ENCODE measurements at regions not wholly inside any gene's neighbourhood (a gene's known extent, or its start where the extent isn't known, plus 50 kb on each side); places are given as distances from the start of the nearest gene placed in this dataset.

DNA sequence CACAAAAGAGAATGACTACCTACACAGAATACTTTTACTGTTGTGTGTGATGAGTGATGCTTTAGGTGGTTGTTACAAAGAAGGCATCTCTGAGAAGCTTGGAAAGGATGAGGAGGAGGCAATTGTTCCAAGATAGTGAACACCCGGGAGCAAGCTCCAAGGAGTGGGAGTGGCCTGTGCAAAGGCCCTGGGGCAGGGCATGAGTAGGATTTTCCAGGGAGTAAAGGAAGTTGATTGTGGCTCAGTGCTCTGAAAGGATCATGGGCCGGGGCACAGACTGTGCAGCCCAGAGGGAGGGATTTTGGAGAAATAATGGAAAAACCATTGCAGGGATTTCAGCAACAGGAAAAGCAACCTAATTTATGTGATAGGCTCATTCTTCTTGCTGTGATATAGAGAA lies 264.3 kb downstream of the CDH26 start:
- H3K4me1 Mint-ChIP-seq, result no peaks in the 10 kb centered on the region
- H3K9me3 Mint-ChIP-seq, result no peaks in the 10 kb centered on the region
- H3K27me3 Mint-ChIP-seq, result peaks cover 2% of the 10 kb centered on the region
- no peaks in the 10 kb centered on the region for H3K36me3 Mint-ChIP-seq
- H3K27ac Mint-ChIP-seq, result no peak overlapping the region
- no peak overlapping the region for H3K4me3 Mint-ChIP-seq

DNA sequence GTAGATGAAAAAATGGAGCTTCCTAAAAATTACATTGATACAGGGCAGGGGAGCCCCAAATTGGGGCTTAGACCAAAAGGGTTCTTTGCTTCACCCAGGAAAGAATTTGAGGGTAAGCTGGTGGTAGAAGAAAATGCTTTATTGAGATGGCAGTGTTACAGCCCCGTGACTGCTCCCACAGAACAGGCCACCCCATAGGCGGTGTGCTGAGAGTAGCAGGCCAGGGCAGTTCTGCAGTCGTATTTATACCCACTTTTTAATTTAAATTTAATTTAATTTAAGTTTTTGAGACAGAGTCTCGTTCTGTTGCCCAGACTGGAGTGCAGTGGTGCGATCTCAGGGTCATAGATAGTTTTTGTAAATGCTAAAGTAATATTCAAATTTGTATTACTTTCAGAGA lies 265.0 kb downstream of the CDH26 start:
- Mint-ChIP-seq H3K36me3 (no peaks in the 10 kb centered on the region), H3K9me3 (no peaks in the 10 kb centered on the region), H3K4me3 (no peak overlapping the region), H3K27ac (no peak overlapping the region), H3K27me3 (peaks cover 2% of the 10 kb centered on the region), H3K4me1 (no peaks in the 10 kb centered on the region)

DNA sequence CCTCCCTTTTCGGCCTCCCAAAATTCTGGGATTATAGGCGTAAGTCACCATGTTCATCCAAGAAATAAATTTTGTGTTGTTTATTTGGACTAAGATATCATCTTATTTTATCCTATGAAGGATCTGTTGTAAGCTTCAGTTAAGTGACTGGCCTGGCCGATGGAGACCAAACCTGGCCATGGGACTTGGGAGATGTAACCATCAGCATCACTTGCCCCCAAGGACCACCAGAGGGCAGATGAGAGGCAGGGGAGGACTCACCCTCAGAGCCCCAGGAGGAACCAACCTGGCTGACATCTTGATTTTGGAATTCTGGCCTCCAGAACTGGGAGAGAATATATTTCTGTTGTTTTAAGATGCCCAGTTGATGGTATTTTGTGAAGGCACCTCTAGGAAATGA lies 266.7 kb downstream of the CDH26 start:
- Mint-ChIP-seq H3K4me1 (no peaks in the 10 kb centered on the region), H3K27ac (no peak overlapping the region), H3K27me3 (peaks cover 2% of the 10 kb centered on the region), H3K4me3 (no peak overlapping the region), H3K36me3 (no peaks in the 10 kb centered on the region), H3K9me3 (no peaks in the 10 kb centered on the region)

DNA sequence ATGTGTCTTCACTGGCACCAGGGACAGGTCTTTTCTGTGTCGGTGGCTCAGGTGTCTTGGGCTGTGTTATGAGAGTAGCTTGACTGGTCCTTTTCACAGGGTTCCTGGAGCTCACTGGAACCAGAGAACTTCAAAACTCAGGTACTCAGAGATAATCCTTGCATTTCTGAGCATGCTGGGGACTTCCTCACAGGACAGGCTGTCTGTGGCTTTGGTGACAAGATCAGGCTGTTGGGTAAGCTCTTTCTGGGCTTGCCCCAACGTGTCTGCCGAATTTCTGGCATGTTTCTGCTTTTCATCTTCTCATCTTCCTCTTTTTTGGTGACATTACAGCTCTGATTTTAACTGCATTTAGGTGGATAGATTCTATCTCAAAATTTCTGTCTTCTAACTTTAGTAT lies 270.0 kb downstream of the CDH26 start:
- Mint-ChIP-seq H3K27ac (no peak overlapping the region), H3K27me3 (no peaks in the 10 kb centered on the region), H3K36me3 (no peaks in the 10 kb centered on the region), H3K4me1 (no peaks in the 10 kb centered on the region), H3K9me3 (no peaks in the 10 kb centered on the region), H3K4me3 (no peak overlapping the region)

DNA sequence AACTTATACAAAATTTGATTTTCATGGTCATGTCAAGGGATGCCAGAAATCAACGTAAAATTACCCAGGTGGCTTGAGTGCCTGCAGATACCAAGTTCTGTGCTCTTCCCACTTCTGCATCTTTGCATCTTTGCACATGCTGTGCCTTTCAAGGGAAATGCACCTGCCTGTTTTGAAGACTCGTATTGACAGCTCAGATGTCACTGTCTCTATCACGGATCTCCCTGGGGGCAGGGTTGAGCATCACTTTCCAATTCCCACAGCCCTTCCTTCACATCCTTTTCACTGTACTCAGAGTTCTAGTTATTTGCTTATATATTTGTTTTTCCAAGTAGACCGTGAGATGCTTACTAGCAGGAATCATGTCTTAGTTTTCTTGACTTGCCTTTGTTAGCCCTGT lies 274.2 kb downstream of the CDH26 start:
- H3K4me3 Mint-ChIP-seq, result no peak overlapping the region
- peaks cover 6% of the 10 kb centered on the region for H3K27me3 Mint-ChIP-seq
- no peaks in the 10 kb centered on the region for H3K36me3 Mint-ChIP-seq
- H3K27ac Mint-ChIP-seq, result no peak overlapping the region
- H3K9me3 Mint-ChIP-seq, result no peaks in the 10 kb centered on the region
- no peaks in the 10 kb centered on the region for H3K4me1 Mint-ChIP-seq

DNA sequence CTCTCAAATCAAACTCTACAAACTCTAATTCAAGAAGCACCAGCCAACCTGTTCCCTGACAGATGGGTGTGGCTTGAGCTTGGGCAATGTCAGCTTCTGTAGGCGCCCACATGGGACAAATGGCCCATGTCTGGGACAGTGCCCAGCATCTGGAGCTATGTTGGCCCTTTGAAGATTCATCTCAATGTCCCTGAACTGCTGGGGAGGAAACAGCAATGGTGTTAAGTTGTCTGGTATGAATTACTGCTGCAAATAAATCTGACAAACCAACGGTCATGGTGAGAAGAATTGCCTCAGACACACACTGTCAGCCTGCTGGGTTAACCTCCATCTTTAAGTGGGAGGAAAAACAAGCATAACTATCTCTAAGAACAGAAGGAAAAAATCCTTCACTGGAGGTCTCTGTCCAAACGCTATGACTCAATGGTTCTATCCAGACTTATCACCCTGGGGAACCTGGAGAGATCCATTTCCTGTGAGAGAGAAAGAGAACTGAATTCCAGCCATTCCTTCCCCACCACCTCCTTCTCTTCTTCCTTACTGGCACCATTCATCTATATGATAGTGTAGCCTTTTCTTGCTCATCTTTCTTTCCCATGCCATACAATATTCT lies 274.9 kb downstream of the CDH26 start:
- H3K4me1 Mint-ChIP-seq, result no peaks in the 10 kb centered on the region
- no peak overlapping the region for H3K4me3 Mint-ChIP-seq
- H3K27me3 Mint-ChIP-seq, result peaks cover 6% of the 10 kb centered on the region
- no peaks in the 10 kb centered on the region for H3K36me3 Mint-ChIP-seq
- H3K27ac Mint-ChIP-seq, result no peak overlapping the region
- no peaks in the 10 kb centered on the region for H3K9me3 Mint-ChIP-seq

DNA sequence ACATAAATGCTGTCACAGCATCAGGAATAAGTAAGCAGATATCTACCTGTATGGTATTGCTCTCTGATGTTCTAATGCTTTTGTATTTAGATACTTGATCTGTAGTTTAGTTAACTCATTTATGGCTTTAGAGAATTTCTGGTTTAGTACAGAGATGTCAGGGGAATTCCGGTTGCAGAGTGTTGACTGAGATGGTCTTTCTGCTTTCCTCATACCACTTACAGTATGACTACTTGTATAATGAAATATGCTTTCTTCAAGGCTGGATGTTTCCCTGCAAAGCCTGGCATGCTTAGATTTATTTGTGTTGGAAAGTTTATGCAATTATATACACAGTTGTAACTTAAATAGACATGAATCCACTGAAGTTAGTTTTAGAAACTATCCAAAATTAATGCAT lies 278.4 kb downstream of the CDH26 start:
- Mint-ChIP-seq H3K27ac (no peak overlapping the region), H3K4me1 (no peaks in the 10 kb centered on the region), H3K36me3 (no peaks in the 10 kb centered on the region), H3K4me3 (no peak overlapping the region), H3K27me3 (peaks cover 6% of the 10 kb centered on the region), H3K9me3 (no peaks in the 10 kb centered on the region)

DNA sequence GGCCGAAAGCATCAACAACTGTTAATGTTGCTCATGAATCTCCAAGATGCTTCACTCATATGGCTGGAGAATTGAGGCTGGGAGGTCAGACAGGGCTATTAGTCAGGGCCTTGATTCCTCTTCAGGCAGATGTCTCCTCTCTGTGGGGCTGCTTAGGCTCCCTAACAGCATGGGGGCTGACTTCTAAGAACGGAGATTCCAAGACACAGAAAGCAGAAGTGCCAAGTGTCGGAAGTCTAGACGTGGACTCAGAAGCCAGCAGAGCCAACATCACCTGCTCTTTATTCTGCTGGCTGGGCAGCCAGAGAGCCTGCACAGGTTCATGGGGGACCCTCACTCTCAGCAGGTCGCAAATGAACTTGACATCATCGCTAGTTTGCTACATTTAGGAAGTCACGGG lies 279.8 kb downstream of the CDH26 start:
- no peak overlapping the region for H3K4me3 Mint-ChIP-seq
- no peaks in the 10 kb centered on the region for H3K9me3 Mint-ChIP-seq
- H3K27me3 Mint-ChIP-seq, result peaks cover 6% of the 10 kb centered on the region

DNA sequence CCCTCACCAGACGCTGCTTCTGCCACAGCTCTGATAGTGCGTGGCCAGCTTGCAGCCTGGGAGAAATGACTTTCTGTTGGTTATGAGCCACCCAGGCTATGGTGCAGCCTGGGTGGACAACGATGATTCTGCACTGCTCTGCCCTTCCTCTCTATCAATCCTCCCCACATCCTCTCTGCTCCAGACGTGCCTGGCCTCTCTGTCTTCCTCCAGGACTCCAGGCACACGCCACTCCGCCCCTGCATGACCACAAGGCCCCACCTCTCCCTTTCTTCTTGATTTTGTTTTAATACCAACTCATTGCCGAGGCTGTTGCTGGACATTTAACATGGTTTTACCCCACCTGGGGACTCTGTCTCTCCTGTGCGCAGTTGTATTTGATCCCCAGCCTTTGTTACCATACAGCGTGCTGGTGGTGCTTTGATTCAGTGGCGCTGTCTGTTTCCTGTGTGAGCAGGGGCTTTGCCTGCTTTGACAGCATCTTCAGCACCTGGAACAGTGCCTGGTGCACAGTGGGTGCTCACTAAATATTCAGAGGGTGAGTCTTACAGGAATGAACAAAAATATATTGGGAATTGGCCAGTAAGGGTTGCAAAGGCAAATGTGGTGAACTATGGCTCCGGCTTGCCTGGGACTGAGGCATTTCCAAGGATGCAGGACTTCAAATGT lies 280.9 kb downstream of the CDH26 start:
- no peak overlapping the region for H3K4me3 Mint-ChIP-seq
- H3K9me3 Mint-ChIP-seq, result no peaks in the 10 kb centered on the region
- no peaks in the 10 kb centered on the region for H3K36me3 Mint-ChIP-seq
- no peak overlapping the region for H3K27ac Mint-ChIP-seq
- H3K27me3 Mint-ChIP-seq, result peaks cover 6% of the 10 kb centered on the region
- H3K4me1 Mint-ChIP-seq, result no peaks in the 10 kb centered on the region

More for the DNA sequence above, 279.8 kb downstream of the CDH26 start:
- H3K4me1 Mint-ChIP-seq, result no peaks in the 10 kb centered on the region
- H3K27ac Mint-ChIP-seq, result no peak overlapping the region
- H3K36me3 Mint-ChIP-seq, result no peaks in the 10 kb centered on the region

DNA sequence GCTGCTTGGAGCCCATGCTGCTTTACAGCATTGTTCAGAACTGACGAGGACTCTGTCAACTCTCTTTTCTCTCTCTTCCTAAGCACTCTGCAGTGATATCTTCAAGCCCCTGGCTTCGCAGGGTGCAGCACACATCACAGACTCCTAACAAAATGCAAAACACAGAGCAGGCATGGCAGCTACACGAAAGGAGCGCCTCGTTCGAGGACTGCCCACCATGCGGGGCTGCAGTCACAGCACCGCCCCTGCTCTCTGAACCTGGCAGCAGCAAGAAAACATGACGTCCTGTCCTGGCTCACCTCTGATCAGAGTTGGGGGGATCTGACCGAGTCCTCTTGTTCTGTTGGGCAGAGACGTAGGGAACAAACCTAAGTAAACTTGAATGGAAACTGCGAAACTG lies 281.7 kb downstream of the CDH26 start:
- no peaks in the 10 kb centered on the region for H3K4me1 Mint-ChIP-seq
- no peaks in the 10 kb centered on the region for H3K9me3 Mint-ChIP-seq
- H3K27ac Mint-ChIP-seq, result no peak overlapping the region

DNA sequence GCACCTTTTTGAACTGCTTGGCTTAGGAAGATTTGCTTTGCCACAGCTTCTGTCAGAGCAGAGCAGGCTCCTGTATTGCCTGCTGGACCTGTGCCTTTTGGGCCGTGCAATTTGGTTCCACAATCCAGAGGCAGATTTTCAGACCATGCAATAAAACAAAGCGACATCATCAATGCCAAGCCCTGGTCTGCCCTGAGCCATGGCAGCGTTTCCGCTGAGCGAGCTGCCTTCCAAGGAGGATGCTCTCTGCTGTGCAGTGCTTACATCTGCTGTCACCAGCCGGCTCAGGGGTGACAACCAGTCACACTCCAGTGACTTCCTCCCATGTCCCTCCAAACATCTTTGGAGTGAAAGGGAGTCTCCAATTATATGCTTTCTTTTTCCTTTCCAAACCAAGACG lies 282.2 kb downstream of the CDH26 start:
- Mint-ChIP-seq H3K4me1 (no peaks in the 10 kb centered on the region), H3K36me3 (no peaks in the 10 kb centered on the region), H3K9me3 (no peaks in the 10 kb centered on the region), H3K27ac (no peak overlapping the region), H3K4me3 (no peak overlapping the region), H3K27me3 (peaks cover 3% of the 10 kb centered on the region)

More for the DNA sequence above, 281.7 kb downstream of the CDH26 start:
- Mint-ChIP-seq H3K27me3 (peaks cover 4% of the 10 kb centered on the region), H3K4me3 (no peak overlapping the region), H3K36me3 (no peaks in the 10 kb centered on the region)

DNA sequence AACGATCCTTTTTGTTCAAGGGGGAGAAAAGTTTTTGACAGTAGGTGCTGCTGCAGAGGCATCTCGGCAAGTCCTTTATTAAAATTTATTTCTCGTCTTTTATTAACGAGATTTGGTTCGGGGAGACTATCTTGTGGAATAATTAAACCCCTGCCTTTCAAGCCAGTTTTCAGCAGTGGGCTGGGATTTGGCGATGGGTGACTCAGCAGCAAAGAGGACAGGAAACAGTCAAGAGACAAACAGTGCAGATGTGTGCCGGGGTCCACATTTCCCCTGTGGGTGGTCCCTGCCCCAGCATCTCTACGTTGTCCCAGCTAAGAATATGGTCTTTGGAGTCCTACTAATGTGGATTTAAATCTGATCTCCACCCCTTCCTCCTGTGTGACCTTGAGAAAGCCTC lies 282.8 kb downstream of the CDH26 start:
- H3K36me3 Mint-ChIP-seq, result no peaks in the 10 kb centered on the region
- no peak overlapping the region for H3K4me3 Mint-ChIP-seq
- no peaks in the 10 kb centered on the region for H3K4me1 Mint-ChIP-seq
- no peaks in the 10 kb centered on the region for H3K9me3 Mint-ChIP-seq
- H3K27me3 Mint-ChIP-seq, result peaks cover 1% of the 10 kb centered on the region
- no peak overlapping the region for H3K27ac Mint-ChIP-seq

DNA sequence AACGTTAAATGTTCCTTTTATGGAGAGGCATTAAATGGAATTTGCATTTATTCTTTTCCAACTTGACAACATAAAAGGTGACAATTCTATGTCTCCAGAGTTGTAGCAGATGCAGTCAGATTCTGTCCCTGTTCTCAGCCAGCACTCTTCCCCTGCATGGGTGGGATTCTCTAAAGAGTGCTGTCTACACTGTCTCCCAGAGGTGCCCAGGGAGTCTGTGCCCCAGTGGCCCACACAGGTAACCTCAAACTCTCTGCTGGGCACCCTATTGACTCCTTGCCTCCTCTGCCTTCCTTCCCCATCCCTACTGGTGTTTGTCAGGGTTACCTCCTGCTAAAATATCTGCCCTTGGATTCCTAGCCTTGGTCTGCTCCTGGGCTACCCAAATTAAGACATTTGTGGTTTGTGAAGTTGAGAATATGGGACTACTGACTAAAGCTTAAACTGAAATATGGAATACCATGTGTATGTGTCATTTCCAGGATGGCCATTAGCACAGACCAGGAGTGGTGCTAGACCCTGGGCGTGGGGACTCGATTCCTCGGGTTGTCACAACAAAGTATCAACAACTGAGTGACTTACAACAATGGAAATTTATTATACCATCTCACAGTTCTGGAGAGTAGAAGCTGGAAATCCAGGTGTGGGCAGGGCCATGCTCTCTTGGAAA lies 284.7 kb downstream of the CDH26 start:
- no peaks in the 10 kb centered on the region for H3K36me3 Mint-ChIP-seq
- H3K27me3 Mint-ChIP-seq, result no peaks in the 10 kb centered on the region
- H3K4me3 Mint-ChIP-seq, result no peak overlapping the region
- no peak overlapping the region for H3K27ac Mint-ChIP-seq
- H3K4me1 Mint-ChIP-seq, result no peaks in the 10 kb centered on the region
- no peaks in the 10 kb centered on the region for H3K9me3 Mint-ChIP-seq

DNA sequence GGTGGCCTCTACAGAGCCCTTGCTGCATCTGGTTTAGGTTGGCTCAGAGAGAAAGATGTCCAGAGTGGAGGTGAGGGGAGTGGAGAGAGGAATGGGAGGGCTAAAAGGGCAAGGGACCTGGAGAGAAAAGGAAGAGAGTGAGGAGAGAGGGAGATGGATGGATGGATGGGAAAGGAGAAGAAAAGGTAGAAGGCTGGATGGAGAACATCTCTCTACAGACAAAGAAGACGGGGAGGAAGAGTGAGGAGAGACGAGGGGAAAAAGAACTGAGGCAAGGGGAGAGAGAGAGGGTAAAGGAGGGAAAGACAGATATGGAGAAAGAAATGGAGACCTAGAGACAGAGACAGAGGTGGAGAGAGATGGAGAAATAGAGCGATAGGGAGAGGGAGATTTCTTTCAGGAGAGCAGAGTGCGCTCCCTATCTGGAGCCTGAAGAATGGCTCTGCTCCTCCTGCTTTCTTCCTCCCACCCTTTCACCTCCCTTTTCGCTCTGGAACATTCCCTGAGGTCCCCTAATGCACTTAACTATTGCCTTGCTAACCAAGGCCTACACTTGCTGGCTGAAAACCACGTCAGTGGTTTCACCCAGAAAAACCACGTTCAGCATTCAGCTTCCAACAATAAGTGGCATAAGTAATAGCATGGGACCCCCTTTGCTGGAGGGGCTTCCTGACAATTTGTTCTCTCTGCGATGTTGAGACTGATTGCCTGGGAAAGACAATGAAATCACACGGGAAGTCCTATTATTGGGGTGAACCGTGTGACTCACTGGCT lies 286.3 kb downstream of the CDH26 start:
- H3K27me3 Mint-ChIP-seq, result no peaks in the 10 kb centered on the region
- H3K4me3 Mint-ChIP-seq, result no peak overlapping the region
- no peak overlapping the region for H3K27ac Mint-ChIP-seq
- no peaks in the 10 kb centered on the region for H3K9me3 Mint-ChIP-seq
- H3K36me3 Mint-ChIP-seq, result no peaks in the 10 kb centered on the region
- H3K4me1 Mint-ChIP-seq, result no peaks in the 10 kb centered on the region

DNA sequence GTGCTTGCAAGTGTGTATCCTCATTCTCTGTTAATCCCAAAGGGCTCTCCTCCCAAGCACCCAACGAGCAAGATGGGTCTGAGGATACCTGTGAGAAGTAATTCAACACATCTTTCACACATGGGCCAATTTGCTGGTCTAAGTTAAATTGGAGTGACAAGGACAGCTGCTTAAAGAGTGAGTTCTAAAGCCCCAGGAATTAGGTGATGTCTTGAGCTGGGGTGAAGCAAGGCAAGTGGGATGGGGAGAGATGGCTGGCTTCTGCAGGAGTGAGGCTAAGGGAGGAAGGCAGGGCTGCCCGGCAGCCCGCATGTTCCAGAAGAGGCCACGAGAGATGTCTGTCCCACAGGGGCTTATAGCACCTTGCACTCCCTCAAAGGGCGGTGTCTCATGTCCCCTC lies 288.5 kb downstream of the CDH26 start:
- Mint-ChIP-seq H3K36me3 (no peaks in the 10 kb centered on the region), H3K9me3 (no peaks in the 10 kb centered on the region), H3K4me3 (no peak overlapping the region), H3K27ac (no peak overlapping the region), H3K27me3 (no peaks in the 10 kb centered on the region), H3K4me1 (no peaks in the 10 kb centered on the region)

DNA sequence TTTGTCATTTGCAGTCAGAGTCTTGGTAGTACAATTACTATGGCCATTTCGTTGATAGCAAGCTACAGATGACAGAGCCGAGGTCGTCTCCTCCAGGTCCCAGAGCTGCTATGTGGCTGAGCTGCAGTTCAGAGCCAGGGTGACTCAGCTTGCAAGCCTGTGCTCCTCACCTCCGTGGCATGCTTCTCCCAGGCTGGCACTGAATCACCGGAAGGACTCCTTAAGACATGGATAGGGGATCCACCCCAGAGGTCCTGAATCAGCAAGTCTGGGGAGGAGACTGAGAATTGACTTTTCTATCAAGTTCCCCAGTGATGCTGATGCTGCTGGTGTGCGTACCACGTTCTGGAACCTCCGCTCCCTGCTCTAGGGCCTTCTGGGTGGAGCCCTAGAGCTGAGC lies 291.2 kb downstream of the CDH26 start:
- no peak overlapping the region for H3K4me3 Mint-ChIP-seq
- no peak overlapping the region for H3K27ac Mint-ChIP-seq

More for the DNA sequence above, 291.2 kb downstream of the CDH26 start:
- Mint-ChIP-seq H3K4me1 (no peaks in the 10 kb centered on the region), H3K9me3 (no peaks in the 10 kb centered on the region), H3K27me3 (no peaks in the 10 kb centered on the region), H3K36me3 (no peaks in the 10 kb centered on the region)
